ENCODE measurements at regions not wholly inside any gene's neighbourhood (a gene's known extent, or its start where the extent isn't known, plus 50 kb on each side); places are given as distances from the start of the nearest gene placed in this dataset.

DNA sequence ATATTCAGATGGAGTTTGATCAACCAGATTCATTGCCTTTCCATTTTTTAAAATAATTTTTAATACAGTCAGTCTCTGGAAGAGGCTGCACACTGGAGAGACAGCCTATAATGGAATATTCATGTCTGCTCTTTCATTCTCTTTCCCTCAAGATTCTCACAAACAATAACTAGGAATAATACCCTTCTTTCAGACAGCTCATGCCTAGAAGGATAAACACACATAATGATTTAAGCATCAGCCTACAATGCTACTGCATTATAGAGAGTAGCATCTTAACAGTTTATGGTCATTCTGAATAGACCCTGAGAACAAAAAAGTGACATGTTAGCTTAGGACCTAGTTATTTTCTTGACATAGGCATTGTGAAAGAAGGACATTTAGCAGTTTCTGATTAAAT is 1692.3 kb downstream of the GRIK2 start:
- TF ChIP-seq CTCF (IDR thresholded peaks at IDR 0.05; ENCODE audit: borderline replicate concordance): no peak
- H3K27me3 ChIP-seq (ENCODE audit: low read depth): no peaks in the 10 kb centered on the region
- no peak overlapping the region for H3K27ac ChIP-seq (replicated peaks)
- no peaks in the 10 kb centered on the region for H3K36me3 ChIP-seq
- H3K4me1 ChIP-seq: no peaks in the 10 kb centered on the region
- no peak overlapping the region for H3K4me3 ChIP-seq
- intact Hi-C loops (cut with micrococcal nuclease): no loop called here
- H3K9me3 ChIP-seq (replicated peaks): peaks cover 2% of the 10 kb centered on the region
- DNase-seq: no peak

- no peak for DNase-seq
- no peak for TF ChIP-seq CTCF (IDR thresholded peaks at IDR 0.05; ENCODE audit: borderline replicate concordance)
- no peaks in the 10 kb centered on the region for H3K9me3 ChIP-seq (replicated peaks)
- intact Hi-C loops (cut with micrococcal nuclease): no loop called here
- no peaks in the 10 kb centered on the region for H3K4me1 ChIP-seq
- no peak overlapping the region for H3K4me3 ChIP-seq
- H3K27ac ChIP-seq (replicated peaks): no peak overlapping the region
- no peaks in the 10 kb centered on the region for H3K27me3 ChIP-seq (ENCODE audit: low read depth)
- no peaks in the 10 kb centered on the region for H3K36me3 ChIP-seq
Observed at GRCh38 chr6:103081876-103082630, 1688.5 kb downstream of the GRIK2 start.

- H3K27me3 ChIP-seq (ENCODE audit: low read depth): no peaks in the 10 kb centered on the region
- intact Hi-C loops (cut with micrococcal nuclease): no loop called here
- H3K9me3 ChIP-seq (replicated peaks): no peaks in the 10 kb centered on the region
- no peak for DNase-seq
- H3K36me3 ChIP-seq: no peaks in the 10 kb centered on the region
- TF ChIP-seq CTCF (IDR thresholded peaks at IDR 0.05; ENCODE audit: borderline replicate concordance): no peak
- no peak overlapping the region for H3K27ac ChIP-seq (replicated peaks)
- no peaks in the 10 kb centered on the region for H3K4me1 ChIP-seq
- no peak overlapping the region for H3K4me3 ChIP-seq
Observed at GRCh38 chr6:103081126-103081525, 1687.6 kb downstream of the GRIK2 start.

GRCh38 chr6:103080497-103080896 is 1687.0 kb downstream of the GRIK2 start:
- DNase-seq: no peak
- intact Hi-C loops (cut with micrococcal nuclease): no loop called here
- Histone ChIP-seq H3K4me3 (no peak overlapping the region), H3K27me3 (ENCODE audit: low read depth) (no peaks in the 10 kb centered on the region), H3K27ac (replicated peaks) (no peak overlapping the region), H3K4me1 (no peaks in the 10 kb centered on the region), H3K36me3 (no peaks in the 10 kb centered on the region), H3K9me3 (replicated peaks) (no peaks in the 10 kb centered on the region)
- TF ChIP-seq CTCF (IDR thresholded peaks at IDR 0.05; ENCODE audit: borderline replicate concordance): no peak

- intact Hi-C loops (cut with micrococcal nuclease): no loop called here
- DNase-seq: no peak
- Histone ChIP-seq H3K4me3 (no peak overlapping the region), H3K27ac (replicated peaks) (no peak overlapping the region), H3K4me1 (no peaks in the 10 kb centered on the region), H3K36me3 (no peaks in the 10 kb centered on the region), H3K9me3 (replicated peaks) (no peaks in the 10 kb centered on the region), H3K27me3 (ENCODE audit: low read depth) (no peaks in the 10 kb centered on the region)
- no peak for TF ChIP-seq CTCF (IDR thresholded peaks at IDR 0.05; ENCODE audit: borderline replicate concordance)
Observed at GRCh38 chr6:103079867-103080266, 1686.4 kb downstream of the GRIK2 start.

All from left ventricle myocardium inferior (tissue), 1 donor.